HepG2 (cell line): ENCODE measurements at regions not wholly inside any gene's neighbourhood (a gene's known extent, or its start where the extent isn't known, plus 50 kb on each side); places are given as distances from the start of the nearest gene placed in this dataset.

ENCODE experiments used
- ATAC-seq: fragments of 200-7000 bp; cut with Tn5 transposase; 3 replicates; pipeline ENCODE4 v1.9.1; 2020; ENCODE audit warnings: mild to moderate bottlenecking, moderate library complexity
- BruUV-seq: library from RNA; stranded (reverse); fragments of 400-500 nt; replicated peaks from 2 replicates; lab custom pipeline; 2021; lab: Mats Ljungman, UMichigan
- CTCF ChIA-PET: fragments of 300-600 bp; formaldehyde crosslinking; extraction: SDS; loops from one replicate; lab custom pipeline; 2021; ENCODE audit warnings: low total read pairs, inconsistent platforms, low intra/inter-chr PET ratio; lab: Yijun Ruan, JAX
- POLR2A ChIA-PET: fragments of 350-600 bp; sonication (Branson Sonifier 250); formaldehyde crosslinking; loops from one replicate; lab custom pipeline; 2020; ENCODE audit warnings: antibody characterized with exemption, inconsistent platforms; lab: Yijun Ruan, JAX
- DNase-seq: peaks from one replicate; pipeline ENCODE4 v3.0.0-alpha.2; 2015; ENCODE audit warnings: low spot score
- FAIRE-seq: peaks from 3 replicates; lab custom pipeline; 2011; peaks lifted over from hg19 to GRCh38; lab: Jason Lieb, UNC
- H2AFZ ChIP-seq: one replicate; pipeline ENCODE4 v1.6.1; 2011; ENCODE audit warnings: low read length, inconsistent platforms
- H3K27ac ChIP-seq: fragments of 300-600 bp; 3 replicates; pipeline ENCODE4 v1.8.0; 2011; ENCODE audit warnings: mixed run types, mild to moderate bottlenecking, mixed read lengths, low read length, inconsistent platforms; ENCODE audit not compliant: insufficient read depth; ENCODE audit errors: extremely low read length
- H3K27me3 ChIP-seq, 2 experiments: fragments of 200-600 bp in 1 of 2; 2 replicates in 1 of 2; 3 replicates in 1 of 2; pipeline versions ENCODE4 v1.6.0 to v1.8.0; 2011; ENCODE audit warnings: low read length in 2 of 2, mild to moderate bottlenecking in 2 of 2, moderate library complexity in 2 of 2, inconsistent platforms in 1 of 2; ENCODE audit not compliant: insufficient read depth in 2 of 2, control insufficient read depth in 1 of 2
- H3K36me3 ChIP-seq, 2 experiments: fragments of 200-600 bp in 1 of 2; replicated peaks in 1 of 2; 2 replicates in 1 of 2; 3 replicates in 1 of 2; pipeline versions ENCODE4 v1.5.1 to v1.8.0; 2011; ENCODE audit warnings: low read length in 2 of 2, inconsistent platforms in 1 of 2; ENCODE audit not compliant: insufficient read depth in 2 of 2, control insufficient read depth in 1 of 2
- H3K4me1 ChIP-seq: 2 replicates; pipeline ENCODE4 v1.5.1; 2012; ENCODE audit warnings: low read length, inconsistent platforms; ENCODE audit not compliant: insufficient read depth
- H3K4me2 ChIP-seq: 2 replicates; pipeline ENCODE4 v1.6.0; 2011; ENCODE audit warnings: low read depth, low read length, inconsistent platforms
- H3K4me3 ChIP-seq, 3 experiments: fragments of 200-600 bp in 1 of 3; sonication (generic), shearing (Covaris generic) in 1 of 3; replicated peaks in 1 of 3; 2 replicates each; pipeline ENCODE4 v1.5.1; 2011 to 2016; ENCODE audit warnings: low read length in 3 of 3, inconsistent platforms in 2 of 3, low read depth in 2 of 3, mild to moderate bottlenecking in 2 of 3, control low read depth in 1 of 3, mixed read lengths in 1 of 3; ENCODE audit not compliant: insufficient read depth in 1 of 3
- H3K79me2 ChIP-seq: one replicate; pipeline ENCODE4 v1.6.1; 2011; ENCODE audit warnings: low read length, inconsistent platforms; ENCODE audit not compliant: insufficient read depth
- H3K9ac ChIP-seq: 2 replicates; pipeline ENCODE4 v1.6.0; 2011; ENCODE audit warnings: mild to moderate bottlenecking, low read depth, low read length, inconsistent platforms; ENCODE audit not compliant: insufficient read depth
- H3K9me3 ChIP-seq: 2 replicates; pipeline ENCODE4 v1.5.1; 2012; ENCODE audit warnings: mild to moderate bottlenecking, low read length
- H4K20me1 ChIP-seq: 2 replicates; pipeline ENCODE4 v1.6.0; 2011; ENCODE audit warnings: inconsistent platforms, mild to moderate bottlenecking, low read length, moderate library complexity; ENCODE audit not compliant: insufficient read depth
- CBX1 ChIP-seq: IDR thresholded peaks from one replicate; pipeline ENCODE4 v1.6.1; 2016; ENCODE audit warnings: antibody characterized with exemption, low read depth
- GTF2F1 ChIP-seq: fragments of 150-350 bp; IDR thresholded peaks from 2 replicates; pipeline ENCODE4 v1.6.1; 2014; ENCODE audit warnings: low read length
- NFIC ChIP-seq: IDR thresholded peaks from 2 replicates; pipeline ENCODE4 v1.6.1; 2012; ENCODE audit warnings: mild to moderate bottlenecking, low read length, inconsistent platforms
- NRL ChIP-seq: sonication (generic); formaldehyde crosslinking; IDR thresholded peaks from 2 replicates; pipeline ENCODE4 v1.5.0; 2020; ENCODE audit warnings: missing genetic modification reagents, mild to moderate bottlenecking, moderate library complexity, borderline replicate concordance
- SETDB1 ChIP-seq: sonication (generic); formaldehyde crosslinking; IDR thresholded peaks from 2 replicates; pipeline ENCODE4 v1.5.1; 2020; ENCODE audit warnings: missing genetic modification reagents, mild to moderate bottlenecking, borderline replicate concordance
- SOX6 ChIP-seq, 2 experiments: fragments of 450-650 bp in 1 of 2; sonication (generic) in 1 of 2; formaldehyde crosslinking in 1 of 2; IDR thresholded peaks; 2 replicates each; pipeline versions ENCODE4 v1.4.0 to v1.6.1; 2017 to 2020; ENCODE audit warnings: antibody characterized with exemption in 1 of 2, mild to moderate bottlenecking in 1 of 2, missing genetic modification reagents in 1 of 2
- TCF12 ChIP-seq, 2 experiments: fragments of 450-650 bp in 1 of 2; sonication (generic) in 1 of 2; formaldehyde crosslinking in 1 of 2; IDR thresholded peaks; 2 replicates each; pipeline versions ENCODE4 v1.6.1 to v1.8.0; 2017 to 2022; ENCODE audit warnings: antibody characterized with exemption in 1 of 2, mild to moderate bottlenecking in 1 of 2, missing genetic modification reagents in 1 of 2, moderate library complexity in 1 of 2
- ZBTB7A ChIP-seq: sonication (generic); formaldehyde crosslinking; IDR thresholded peaks from 2 replicates; pipeline ENCODE4 v1.8.0; 2022; ENCODE audit warnings: mild to moderate bottlenecking, missing genetic modification reagents
- ZNF20 ChIP-seq: sonication (generic); formaldehyde crosslinking; IDR thresholded peaks from 2 replicates; pipeline ENCODE4 v1.4.0; 2020; ENCODE audit warnings: mild to moderate bottlenecking, moderate library complexity, missing genetic modification reagents
- ZNF263 ChIP-seq: sonication (generic); formaldehyde crosslinking; IDR thresholded peaks from 2 replicates; pipeline ENCODE4 v1.4.0; 2020; ENCODE audit warnings: missing genetic modification reagents
- ZNF773 ChIP-seq: sonication (generic); formaldehyde crosslinking; IDR thresholded peaks from 2 replicates; pipeline ENCODE4 v1.4.0; 2020; ENCODE audit warnings: missing genetic modification reagents, borderline replicate concordance
- ZNF792 ChIP-seq: IDR thresholded peaks from 2 replicates; pipeline ENCODE4 v1.6.1; 2016
- ZZZ3 ChIP-seq: sonication (generic); formaldehyde crosslinking; IDR thresholded peaks from 2 replicates; pipeline ENCODE4 v1.4.0; 2020; ENCODE audit warnings: missing genetic modification reagents, mild to moderate bottlenecking, borderline replicate concordance
- WGBS: methylation state at CpG from one replicate; pipeline ENCODE4 v1.1.6; 2017; ENCODE audit warnings: low lambda C conversion rate; 5-methylcytosine and 5-hydroxymethylcytosine counted together
- in situ Hi-C: cut with HindIII; loops from 2 replicates; pipeline ENCODE4 v1.10.0; 2017; ENCODE audit warnings: low pct_unique_long_range_greater_than_20kb; ENCODE audit not compliant: extremely low pct_ligation_motif_present
- intact Hi-C: fragments of 100-400 bp; cut with micrococcal nuclease; formaldehyde crosslinking; loops from one replicate; pipeline ENCODE4 v1.10.0; 2022; ENCODE audit not compliant: unreplicated experiment
- TF ChIP-seq, protein P1 (sequence below): IDR thresholded peaks from 2 replicates; pipeline ENCODE4 v1.6.1; 2018; ENCODE audit warnings: missing genetic modification reagents, mild to moderate bottlenecking, missing compliant biosample characterization
- TF ChIP-seq, protein P2 (sequence below): sonication (generic); formaldehyde crosslinking; IDR thresholded peaks from 2 replicates; pipeline ENCODE4 v1.9.0; 2021; ENCODE audit warnings: missing genetic modification reagents, mild to moderate bottlenecking, borderline replicate concordance
- TF ChIP-seq, protein P3 (sequence below): sonication (generic); formaldehyde crosslinking; IDR thresholded peaks from 2 replicates; pipeline ENCODE4 v1.5.0; 2020; ENCODE audit warnings: mild to moderate bottlenecking, missing genetic modification reagents
- TF ChIP-seq, protein P4 (sequence below): sonication (generic); formaldehyde crosslinking; IDR thresholded peaks from 2 replicates; pipeline ENCODE4 v1.5.0; 2020; ENCODE audit warnings: missing genetic modification reagents, mild to moderate bottlenecking, borderline replicate concordance

DNA sequence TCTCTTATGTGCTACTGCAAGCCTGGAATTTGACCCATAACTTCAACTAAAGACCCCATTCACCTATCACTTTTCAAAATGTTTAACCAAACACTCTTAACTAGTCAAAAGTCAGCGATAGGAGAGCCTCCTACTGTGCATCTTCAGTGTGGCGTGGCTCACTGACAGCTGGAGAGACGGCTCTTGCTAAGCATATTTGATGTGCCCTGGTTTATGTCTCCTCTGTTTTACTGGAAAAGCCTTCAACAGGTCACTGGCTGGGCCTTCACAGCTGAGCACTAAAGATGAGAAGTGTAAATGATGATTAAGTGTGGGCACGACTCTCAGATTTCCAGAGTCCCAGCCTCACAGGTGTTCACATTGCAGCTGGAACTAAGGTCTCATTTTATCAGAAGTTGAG is 472.1 kb downstream of the SEMA3D start:
- CTCF ChIA-PET = no interaction called here
- no TSS peak for BruUV-seq
- 6% methylated on average over 4 of the region's 4 CpGs for WGBS

More for the DNA sequence above, 472.1 kb downstream of the SEMA3D start:
- H3K4me2 ChIP-seq = no peak overlapping the region
- no peak overlapping the region for H3K4me3 ChIP-seq
- FAIRE-seq = no peak
- no peak overlapping the region for H3K27ac ChIP-seq
- POLR2A ChIA-PET = no interaction called here
- in situ Hi-C loops (no loop called here), intact Hi-C loops (no loop called here)
- H2AFZ ChIP-seq = no peak overlapping the region
- H3K36me3 ChIP-seq = no peaks in the 10 kb centered on the region
- TF ChIP-seq GTF2F1 (no peak), NFIC (no peak), SOX6 (IDR thresholded peaks at IDR 0.05) (no peak), SOX6 (CRISPR knock-in tag; IDR thresholded peaks at IDR 0.05) (no peak), ZBTB7A (CRISPR knock-in tag) (no peak), ZNF773 (CRISPR knock-in tag) (no peak), ZNF20 (CRISPR knock-in tag) (no peak), ZNF263 (CRISPR knock-in tag) (no peak), CBX1 (no peak), TCF12 (IDR thresholded peaks at IDR 0.05) (no peak), TCF12 (CRISPR knock-in tag; IDR thresholded peaks at IDR 0.05) (no peak), ZZZ3 (no peak), SETDB1 (no peak), NRL (CRISPR knock-in tag) (no peak), ZNF792 (CRISPR knock-in tag) (no peak)
- TF ChIP-seq, protein P1, sequence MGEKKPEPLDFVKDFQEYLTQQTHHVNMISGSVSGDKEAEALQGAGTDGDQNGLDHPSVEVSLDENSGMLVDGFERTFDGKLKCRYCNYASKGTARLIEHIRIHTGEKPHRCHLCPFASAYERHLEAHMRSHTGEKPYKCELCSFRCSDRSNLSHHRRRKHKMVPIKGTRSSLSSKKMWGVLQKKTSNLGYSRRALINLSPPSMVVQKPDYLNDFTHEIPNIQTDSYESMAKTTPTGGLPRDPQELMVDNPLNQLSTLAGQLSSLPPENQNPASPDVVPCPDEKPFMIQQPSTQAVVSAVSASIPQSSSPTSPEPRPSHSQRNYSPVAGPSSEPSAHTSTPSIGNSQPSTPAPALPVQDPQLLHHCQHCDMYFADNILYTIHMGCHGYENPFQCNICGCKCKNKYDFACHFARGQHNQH (CRISPR knock-in tag) = no peak
- TF ChIP-seq, protein P2, sequence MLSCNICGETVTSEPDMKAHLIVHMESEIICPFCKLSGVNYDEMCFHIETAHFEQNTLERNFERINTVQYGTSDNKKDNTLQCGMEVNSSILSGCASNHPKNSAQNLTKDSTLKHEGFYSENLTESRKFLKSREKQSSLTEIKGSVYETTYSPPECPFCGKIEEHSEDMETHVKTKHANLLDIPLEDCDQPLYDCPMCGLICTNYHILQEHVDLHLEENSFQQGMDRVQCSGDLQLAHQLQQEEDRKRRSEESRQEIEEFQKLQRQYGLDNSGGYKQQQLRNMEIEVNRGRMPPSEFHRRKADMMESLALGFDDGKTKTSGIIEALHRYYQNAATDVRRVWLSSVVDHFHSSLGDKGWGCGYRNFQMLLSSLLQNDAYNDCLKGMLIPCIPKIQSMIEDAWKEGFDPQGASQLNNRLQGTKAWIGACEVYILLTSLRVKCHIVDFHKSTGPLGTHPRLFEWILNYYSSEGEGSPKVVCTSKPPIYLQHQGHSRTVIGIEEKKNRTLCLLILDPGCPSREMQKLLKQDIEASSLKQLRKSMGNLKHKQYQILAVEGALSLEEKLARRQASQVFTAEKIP (CRISPR knock-in tag) = no peak
- TF ChIP-seq, protein P3, sequence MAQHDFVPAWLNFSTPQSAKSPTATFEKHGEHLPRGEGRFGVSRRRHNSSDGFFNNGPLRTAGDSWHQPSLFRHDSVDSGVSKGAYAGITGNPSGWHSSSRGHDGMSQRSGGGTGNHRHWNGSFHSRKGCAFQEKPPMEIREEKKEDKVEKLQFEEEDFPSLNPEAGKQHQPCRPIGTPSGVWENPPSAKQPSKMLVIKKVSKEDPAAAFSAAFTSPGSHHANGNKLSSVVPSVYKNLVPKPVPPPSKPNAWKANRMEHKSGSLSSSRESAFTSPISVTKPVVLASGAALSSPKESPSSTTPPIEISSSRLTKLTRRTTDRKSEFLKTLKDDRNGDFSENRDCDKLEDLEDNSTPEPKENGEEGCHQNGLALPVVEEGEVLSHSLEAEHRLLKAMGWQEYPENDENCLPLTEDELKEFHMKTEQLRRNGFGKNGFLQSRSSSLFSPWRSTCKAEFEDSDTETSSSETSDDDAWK (CRISPR knock-in tag) = no peak
- TF ChIP-seq, protein P4, sequence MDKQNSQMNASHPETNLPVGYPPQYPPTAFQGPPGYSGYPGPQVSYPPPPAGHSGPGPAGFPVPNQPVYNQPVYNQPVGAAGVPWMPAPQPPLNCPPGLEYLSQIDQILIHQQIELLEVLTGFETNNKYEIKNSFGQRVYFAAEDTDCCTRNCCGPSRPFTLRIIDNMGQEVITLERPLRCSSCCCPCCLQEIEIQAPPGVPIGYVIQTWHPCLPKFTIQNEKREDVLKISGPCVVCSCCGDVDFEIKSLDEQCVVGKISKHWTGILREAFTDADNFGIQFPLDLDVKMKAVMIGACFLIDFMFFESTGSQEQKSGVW (CRISPR knock-in tag) = no peak
- H3K9ac ChIP-seq = no peak overlapping the region
- no peaks in the 10 kb centered on the region for H3K27me3 ChIP-seq
- H3K9me3 ChIP-seq = no peaks in the 10 kb centered on the region
- DNase-seq = no peak
- no peaks in the 10 kb centered on the region for H3K4me1 ChIP-seq
- H3K79me2 ChIP-seq = no peaks in the 10 kb centered on the region
- H4K20me1 ChIP-seq = no peaks in the 10 kb centered on the region
- no peak for ATAC-seq
